ENCODE measurements at regions not wholly inside any gene's neighbourhood (a gene's known extent, or its start where the extent isn't known, plus 50 kb on each side); places are given as distances from the start of the nearest gene placed in this dataset.

GRCh38 chr6:167712731-167713475 lies 113.8 kb upstream of the AFDN start:
- no peak for TF ChIP-seq EZH2 (optimal IDR thresholded peaks at IDR 0.05; ENCODE audit: low read depth, low read length)
- TF ChIP-seq EZH2phosphoT487 (IDR thresholded peaks at IDR 0.05; ENCODE audit: low read length), result no peak
- Histone ChIP-seq H3F3A (ENCODE audit: insufficient read depth, low read length) (no peaks in the 10 kb centered on the region), H3K27me3 (replicated peaks; ENCODE audit: insufficient read depth, low read length) (peaks cover 10% of the 10 kb centered on the region; the same call in 1 of the 2 replicates), H3K4me3 (ENCODE audit: low read length) (no peak overlapping the region), H3K9me3 (replicated peaks; ENCODE audit: insufficient read depth, low read length) (no peaks in the 10 kb centered on the region), H3K79me2 (ENCODE audit: low read length) (no peaks in the 10 kb centered on the region), H4K20me1 (ENCODE audit: insufficient read depth, low read length) (no peaks in the 10 kb centered on the region), H3K4me2 (ENCODE audit: low read depth, low read length) (no peak overlapping the region), H3K36me3 (replicated peaks; ENCODE audit: insufficient read depth, low read length) (no peaks in the 10 kb centered on the region), H3K27ac (ENCODE audit: low read length) (no peak overlapping the region), H3K9ac (ENCODE audit: low read length) (no peak overlapping the region), H3K9me2 (replicated peaks; ENCODE audit: insufficient read depth, low read length) (no peaks in the 10 kb centered on the region), H3K4me1 (ENCODE audit: low read length) (no peaks in the 10 kb centered on the region), H2AFZ (ENCODE audit: low read length) (no peak overlapping the region)
- no peak for DNase-seq

DNA sequence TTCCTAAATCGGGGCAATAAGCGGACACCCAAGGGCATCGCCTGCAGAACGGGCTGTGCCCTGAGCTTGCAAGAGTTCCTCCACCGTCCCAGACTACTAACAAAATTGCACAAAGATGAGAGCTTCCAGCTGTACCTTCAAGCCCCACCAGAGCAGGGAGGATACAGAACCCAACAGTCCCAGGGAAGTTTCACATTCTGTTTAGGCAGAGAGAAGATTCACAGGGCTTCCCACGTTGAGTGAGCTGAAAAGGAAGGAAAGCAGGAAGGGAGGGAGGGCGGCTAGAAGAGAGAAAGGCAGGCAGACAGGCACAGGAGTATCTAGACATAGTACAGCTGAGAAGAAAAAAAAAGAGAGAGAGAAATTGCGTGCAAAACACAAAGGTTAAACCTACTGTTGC lies 112.6 kb upstream of the AFDN start:
- H3K27me3 ChIP-seq (replicated peaks; ENCODE audit: insufficient read depth, low read length), result peaks cover 10% of the 10 kb centered on the region; the same call in 1 of the 2 replicates

DNA sequence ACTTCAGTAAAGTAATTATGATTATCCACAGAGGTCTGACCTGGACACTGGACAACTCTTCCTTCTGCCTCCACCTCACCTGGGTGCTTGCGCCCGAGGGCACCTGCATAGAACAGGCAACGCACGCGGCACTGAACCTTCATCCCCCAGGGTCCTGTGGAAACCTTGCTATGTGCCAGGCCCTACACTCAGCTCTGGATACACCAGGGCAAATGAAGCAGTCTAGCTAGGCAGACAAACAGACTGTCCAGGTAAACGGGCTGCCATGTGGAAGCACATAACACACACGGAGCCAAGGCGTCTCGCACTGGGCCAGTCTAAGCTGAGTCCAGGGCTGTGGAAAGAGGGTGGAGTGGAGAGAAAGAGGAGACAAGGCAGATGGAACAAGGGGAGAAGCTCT lies 109.3 kb upstream of the AFDN start:
- Histone ChIP-seq H3K4me2 (ENCODE audit: low read depth, low read length) (no peak overlapping the region), H3K36me3 (replicated peaks; ENCODE audit: insufficient read depth, low read length) (no peaks in the 10 kb centered on the region), H2AFZ (ENCODE audit: low read length) (no peak overlapping the region), H3K27me3 (replicated peaks; ENCODE audit: insufficient read depth, low read length) (peaks cover 6% of the 10 kb centered on the region; the same call in 1 of the 2 replicates), H4K20me1 (ENCODE audit: insufficient read depth, low read length) (no peaks in the 10 kb centered on the region), H3K9me3 (replicated peaks; ENCODE audit: insufficient read depth, low read length) (no peaks in the 10 kb centered on the region), H3K27ac (ENCODE audit: low read length) (no peak overlapping the region), H3K9me2 (replicated peaks; ENCODE audit: insufficient read depth, low read length) (no peaks in the 10 kb centered on the region), H3K4me3 (ENCODE audit: low read length) (no peak overlapping the region), H3K79me2 (ENCODE audit: low read length) (no peaks in the 10 kb centered on the region), H3K4me1 (ENCODE audit: low read length) (no peaks in the 10 kb centered on the region), H3F3A (ENCODE audit: insufficient read depth, low read length) (no peaks in the 10 kb centered on the region), H3K9ac (ENCODE audit: low read length) (no peak overlapping the region)
- TF ChIP-seq EZH2 (optimal IDR thresholded peaks at IDR 0.05; ENCODE audit: low read depth, low read length) (no peak), EZH2phosphoT487 (IDR thresholded peaks at IDR 0.05; ENCODE audit: low read length) (no peak)
- TF ChIP-seq, protein P1, sequence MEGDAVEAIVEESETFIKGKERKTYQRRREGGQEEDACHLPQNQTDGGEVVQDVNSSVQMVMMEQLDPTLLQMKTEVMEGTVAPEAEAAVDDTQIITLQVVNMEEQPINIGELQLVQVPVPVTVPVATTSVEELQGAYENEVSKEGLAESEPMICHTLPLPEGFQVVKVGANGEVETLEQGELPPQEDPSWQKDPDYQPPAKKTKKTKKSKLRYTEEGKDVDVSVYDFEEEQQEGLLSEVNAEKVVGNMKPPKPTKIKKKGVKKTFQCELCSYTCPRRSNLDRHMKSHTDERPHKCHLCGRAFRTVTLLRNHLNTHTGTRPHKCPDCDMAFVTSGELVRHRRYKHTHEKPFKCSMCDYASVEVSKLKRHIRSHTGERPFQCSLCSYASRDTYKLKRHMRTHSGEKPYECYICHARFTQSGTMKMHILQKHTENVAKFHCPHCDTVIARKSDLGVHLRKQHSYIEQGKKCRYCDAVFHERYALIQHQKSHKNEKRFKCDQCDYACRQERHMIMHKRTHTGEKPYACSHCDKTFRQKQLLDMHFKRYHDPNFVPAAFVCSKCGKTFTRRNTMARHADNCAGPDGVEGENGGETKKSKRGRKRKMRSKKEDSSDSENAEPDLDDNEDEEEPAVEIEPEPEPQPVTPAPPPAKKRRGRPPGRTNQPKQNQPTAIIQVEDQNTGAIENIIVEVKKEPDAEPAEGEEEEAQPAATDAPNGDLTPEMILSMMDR (IDR thresholded peaks at IDR 0.05; ENCODE audit: low read length), result no peak
- DNase-seq, result no peak

More for the DNA sequence above, 112.6 kb upstream of the AFDN start:
- Histone ChIP-seq H3K4me3 (ENCODE audit: low read length) (no peak overlapping the region), H3K9me3 (replicated peaks; ENCODE audit: insufficient read depth, low read length) (no peaks in the 10 kb centered on the region), H3K9me2 (replicated peaks; ENCODE audit: insufficient read depth, low read length) (no peaks in the 10 kb centered on the region), H3K4me2 (ENCODE audit: low read depth, low read length) (no peak overlapping the region), H4K20me1 (ENCODE audit: insufficient read depth, low read length) (no peaks in the 10 kb centered on the region), H3K79me2 (ENCODE audit: low read length) (no peaks in the 10 kb centered on the region), H3F3A (ENCODE audit: insufficient read depth, low read length) (no peaks in the 10 kb centered on the region), H3K36me3 (replicated peaks; ENCODE audit: insufficient read depth, low read length) (no peaks in the 10 kb centered on the region), H2AFZ (ENCODE audit: low read length) (no peak overlapping the region), H3K27ac (ENCODE audit: low read length) (no peak overlapping the region), H3K4me1 (ENCODE audit: low read length) (no peaks in the 10 kb centered on the region), H3K9ac (ENCODE audit: low read length) (no peak overlapping the region)
- no peak for DNase-seq
- TF ChIP-seq EZH2 (optimal IDR thresholded peaks at IDR 0.05; ENCODE audit: low read depth, low read length), result no peak
- TF ChIP-seq EZH2phosphoT487 (IDR thresholded peaks at IDR 0.05; ENCODE audit: low read length), result no peak
- TF ChIP-seq, protein P1 (IDR thresholded peaks at IDR 0.05; ENCODE audit: low read length), result no peak

DNA sequence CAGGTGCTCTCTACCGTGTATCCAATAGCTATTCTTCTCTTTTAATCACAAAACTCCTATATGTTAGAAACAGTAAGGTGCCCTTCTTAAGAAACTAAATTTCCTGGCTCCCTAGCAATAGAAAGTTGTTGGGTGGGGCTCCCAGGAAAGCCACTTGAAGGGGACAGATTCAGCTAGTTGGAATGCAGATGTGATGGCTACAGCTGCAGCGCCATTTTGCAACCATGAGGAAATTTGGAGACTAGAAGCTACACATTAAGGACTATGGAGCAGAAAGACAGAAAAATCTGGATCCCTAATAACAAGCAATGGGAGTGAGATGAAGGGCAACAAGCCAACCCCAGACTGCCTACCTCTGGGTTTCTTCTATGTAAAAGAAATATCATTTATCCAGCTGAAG lies 108.8 kb upstream of the AFDN start:
- no peak for DNase-seq
- H2AFZ ChIP-seq (ENCODE audit: low read length), result no peak overlapping the region
- peaks cover 6% of the 10 kb centered on the region; the same call in 1 of the 2 replicates for H3K27me3 ChIP-seq (replicated peaks; ENCODE audit: insufficient read depth, low read length)
- H3K4me2 ChIP-seq (ENCODE audit: low read depth, low read length), result no peak overlapping the region
- no peaks in the 10 kb centered on the region for H4K20me1 ChIP-seq (ENCODE audit: insufficient read depth, low read length)
- no peaks in the 10 kb centered on the region for H3K9me3 ChIP-seq (replicated peaks; ENCODE audit: insufficient read depth, low read length)
- no peak overlapping the region for H3K4me3 ChIP-seq (ENCODE audit: low read length)
- no peaks in the 10 kb centered on the region for H3K9me2 ChIP-seq (replicated peaks; ENCODE audit: insufficient read depth, low read length)
- H3K79me2 ChIP-seq (ENCODE audit: low read length), result no peaks in the 10 kb centered on the region
- no peaks in the 10 kb centered on the region for H3K36me3 ChIP-seq (replicated peaks; ENCODE audit: insufficient read depth, low read length)
- H3K9ac ChIP-seq (ENCODE audit: low read length), result no peak overlapping the region
- H3K27ac ChIP-seq (ENCODE audit: low read length), result no peak overlapping the region
- no peak for TF ChIP-seq EZH2 (optimal IDR thresholded peaks at IDR 0.05; ENCODE audit: low read depth, low read length)
- TF ChIP-seq, protein P1 (IDR thresholded peaks at IDR 0.05; ENCODE audit: low read length), result no peak
- no peak for TF ChIP-seq EZH2phosphoT487 (IDR thresholded peaks at IDR 0.05; ENCODE audit: low read length)
- no peaks in the 10 kb centered on the region for H3K4me1 ChIP-seq (ENCODE audit: low read length)
- no peaks in the 10 kb centered on the region for H3F3A ChIP-seq (ENCODE audit: insufficient read depth, low read length)

Measured in MM.1S (cell line).